ENCODE measurements at regions not wholly inside any gene's neighbourhood (a gene's known extent, or its start where the extent isn't known, plus 50 kb on each side); places are given as distances from the start of the nearest gene placed in this dataset.

DNA sequence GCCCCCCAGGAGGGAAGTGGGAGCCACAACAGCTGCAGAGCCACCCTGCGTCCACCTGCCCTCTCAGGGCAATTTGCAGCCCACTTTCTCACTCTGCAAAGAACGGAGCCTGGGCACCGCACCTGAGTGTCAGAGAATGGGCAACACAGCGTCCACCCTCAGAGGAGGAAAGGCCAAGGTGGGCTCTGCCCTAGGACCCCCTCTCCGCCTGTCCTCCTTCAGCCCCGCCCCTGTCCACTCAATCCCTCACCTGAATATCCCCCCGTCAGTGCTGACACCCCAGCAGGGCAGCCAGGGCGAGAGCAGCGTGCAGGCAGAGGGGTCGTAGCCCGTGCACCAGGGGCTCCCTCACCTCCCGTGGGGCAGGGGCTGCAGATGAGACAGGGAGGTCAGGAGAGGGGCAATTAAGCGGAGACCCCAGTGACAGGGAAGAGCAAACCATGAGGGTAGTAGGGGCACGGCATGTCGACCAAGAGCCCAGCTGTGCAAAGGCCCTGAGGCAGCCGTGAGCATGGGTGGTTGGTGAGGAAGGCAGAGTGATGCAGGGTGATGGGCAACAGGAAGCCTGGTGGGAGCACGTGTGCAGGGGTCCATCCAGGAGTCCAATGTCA lies 140.3 kb downstream of the OLFM1 start:
- TF ChIP-seq, protein P1, sequence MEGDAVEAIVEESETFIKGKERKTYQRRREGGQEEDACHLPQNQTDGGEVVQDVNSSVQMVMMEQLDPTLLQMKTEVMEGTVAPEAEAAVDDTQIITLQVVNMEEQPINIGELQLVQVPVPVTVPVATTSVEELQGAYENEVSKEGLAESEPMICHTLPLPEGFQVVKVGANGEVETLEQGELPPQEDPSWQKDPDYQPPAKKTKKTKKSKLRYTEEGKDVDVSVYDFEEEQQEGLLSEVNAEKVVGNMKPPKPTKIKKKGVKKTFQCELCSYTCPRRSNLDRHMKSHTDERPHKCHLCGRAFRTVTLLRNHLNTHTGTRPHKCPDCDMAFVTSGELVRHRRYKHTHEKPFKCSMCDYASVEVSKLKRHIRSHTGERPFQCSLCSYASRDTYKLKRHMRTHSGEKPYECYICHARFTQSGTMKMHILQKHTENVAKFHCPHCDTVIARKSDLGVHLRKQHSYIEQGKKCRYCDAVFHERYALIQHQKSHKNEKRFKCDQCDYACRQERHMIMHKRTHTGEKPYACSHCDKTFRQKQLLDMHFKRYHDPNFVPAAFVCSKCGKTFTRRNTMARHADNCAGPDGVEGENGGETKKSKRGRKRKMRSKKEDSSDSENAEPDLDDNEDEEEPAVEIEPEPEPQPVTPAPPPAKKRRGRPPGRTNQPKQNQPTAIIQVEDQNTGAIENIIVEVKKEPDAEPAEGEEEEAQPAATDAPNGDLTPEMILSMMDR (IDR thresholded peaks at IDR 0.05) = no peak
- TF ChIP-seq POLR2A (IDR thresholded peaks at IDR 0.05) = no peak

Measured in right lobe of liver (tissue), 4 donors.